K562 (cell line): ENCODE measurements at regions not wholly inside any gene's neighbourhood (a gene's known extent, or its start where the extent isn't known, plus 50 kb on each side); places are given as distances from the start of the nearest gene placed in this dataset.

ENCODE experiments used
- ATAC-seq: fragments of 200-7000 bp; cut with Tn5 transposase; 3 replicates; pipeline ENCODE4 v1.9.1; 2020; ENCODE audit warnings: moderate library complexity
- BruUV-seq: library from RNA; stranded (reverse); fragments of 400-500 nt; replicated peaks from 2 replicates; lab custom pipeline; 2021; lab: Mats Ljungman, UMichigan
- CTCF ChIA-PET: fragments of 300-600 bp; formaldehyde crosslinking; extraction: SDS; loops from one replicate; lab custom pipeline; 2021; ENCODE audit warnings: low intra/inter-chr PET ratio; lab: Yijun Ruan, JAX
- POLR2A ChIA-PET: fragments of 300-600, 350-650 bp; sonication (Branson Sonifier 250); formaldehyde crosslinking; extraction: SDS; loops from one replicate; lab custom pipeline; 2021; ENCODE audit warnings: antibody characterized with exemption, inconsistent platforms; lab: Yijun Ruan, JAX
- DNase-seq, 4 experiments: peaks; one replicate each; pipeline versions ENCODE4 v3.0.0 to v3.0.0-alpha.2; 2011 to 2018; ENCODE audit warnings: low spot score in 3 of 4, mixed read lengths in 3 of 4; ENCODE audit errors: extremely low read depth in 1 of 4
- FAIRE-seq: peaks from 2 replicates; lab custom pipeline; 2011; peaks lifted over from hg19 to GRCh38; lab: Jason Lieb, UNC
- H2AFZ ChIP-seq: 2 replicates; pipeline ENCODE4 v1.6.0; 2011; ENCODE audit warnings: low read depth, low read length, control low read depth, inconsistent platforms
- H3K27ac ChIP-seq: fragments of 200-600 bp; 3 replicates; pipeline ENCODE4 v1.8.0; 2011; ENCODE audit warnings: low read depth, mild to moderate bottlenecking, control low read depth, inconsistent platforms, low read length, moderate library complexity, mixed read lengths; ENCODE audit errors: extremely low read depth
- H3K27me3 ChIP-seq, 2 experiments: fragments of 300-600 bp in 1 of 2; 2 replicates in 1 of 2; 3 replicates in 1 of 2; pipeline versions ENCODE4 v1.6.0 to v1.8.0; 2011; ENCODE audit warnings: inconsistent platforms in 2 of 2, low read length in 2 of 2, mild to moderate bottlenecking in 1 of 2, mixed read lengths in 1 of 2, moderate library complexity in 1 of 2; ENCODE audit not compliant: control insufficient read depth in 2 of 2, insufficient read depth in 2 of 2
- H3K36me3 ChIP-seq: fragments of 300-600 bp; 3 replicates; pipeline ENCODE4 v1.8.0; 2011; ENCODE audit warnings: mild to moderate bottlenecking, low read length, inconsistent platforms; ENCODE audit not compliant: control insufficient read depth, insufficient read depth
- H3K4me1 ChIP-seq, 2 experiments: fragments of 200-600 bp in 1 of 2; replicated peaks in 1 of 2; 2 replicates in 1 of 2; 3 replicates in 1 of 2; pipeline versions ENCODE4 v1.5.1 to v1.8.0; 2011; ENCODE audit warnings: inconsistent platforms in 2 of 2, low read length in 2 of 2, mild to moderate bottlenecking in 1 of 2, mixed read lengths in 1 of 2, moderate library complexity in 1 of 2; ENCODE audit not compliant: control insufficient read depth in 2 of 2, insufficient read depth in 2 of 2
- H3K4me2 ChIP-seq: 2 replicates; pipeline ENCODE4 v1.6.1; 2011; ENCODE audit warnings: low read length, control low read depth, inconsistent platforms, mixed read lengths; ENCODE audit not compliant: insufficient read depth
- H3K4me3 ChIP-seq: fragments of 200-600 bp; sonication (generic), shearing (Covaris generic); 2 replicates; pipeline ENCODE4 v1.5.1; 2016; ENCODE audit warnings: control low read depth, inconsistent platforms
- H3K79me2 ChIP-seq: fragments of 200-600 bp; 3 replicates; pipeline ENCODE4 v1.8.0; 2011; ENCODE audit warnings: low read length, inconsistent platforms; ENCODE audit not compliant: control insufficient read depth, insufficient read depth
- H3K9ac ChIP-seq, 2 experiments: 2 replicates each; pipeline versions ENCODE4 v1.6.0 to v1.6.1; 2011; ENCODE audit warnings: low read depth in 2 of 2, low read length in 2 of 2, control low read depth in 1 of 2, inconsistent platforms in 1 of 2, mild to moderate bottlenecking in 1 of 2, mixed read lengths in 1 of 2; ENCODE audit not compliant: insufficient read depth in 1 of 2
- H3K9me1 ChIP-seq: one replicate; pipeline ENCODE4 v1.6.0; 2011; ENCODE audit warnings: inconsistent platforms, mild to moderate bottlenecking, low read length, moderate library complexity; ENCODE audit not compliant: control insufficient read depth, insufficient read depth
- H3K9me3 ChIP-seq: replicated peaks from 2 replicates; pipeline ENCODE4 v1.5.1; 2011; ENCODE audit warnings: low read depth, low read length, inconsistent platforms; ENCODE audit not compliant: control insufficient read depth, insufficient read depth
- H4K20me1 ChIP-seq: replicated peaks from 2 replicates; pipeline ENCODE4 v1.6.1; 2011; ENCODE audit warnings: low read length, inconsistent platforms, mixed read lengths; ENCODE audit not compliant: control insufficient read depth, insufficient read depth
- CBX5 ChIP-seq: IDR thresholded peaks from 2 replicates; pipeline ENCODE4 v1.6.1; 2014; ENCODE audit warnings: low read depth, borderline replicate concordance
- ELF4 ChIP-seq: fragments of 450-650 bp; formaldehyde crosslinking; IDR thresholded peaks from 2 replicates; pipeline ENCODE4 v1.4.0; 2022; ENCODE audit warnings: missing genetic modification characterization
- FOXO4 ChIP-seq: fragments of 450-650 bp; formaldehyde crosslinking; IDR thresholded peaks from 2 replicates; pipeline ENCODE4 v1.4.0; 2020; ENCODE audit warnings: mild to moderate bottlenecking, moderate library complexity
- RREB1 ChIP-seq: fragments of 250-450 bp; sonication (Bioruptor Pico); IDR thresholded peaks from 2 replicates; pipeline ENCODE4 v1.4.0; 2020
- WGBS: fragments of 100-300 bp; shearing (Covaris generic); methylation state at CpG from one replicate; pipeline ENCODE4 v1.1.6; 2016; ENCODE audit warnings: low coverage, mixed read lengths; ENCODE audit not compliant: insufficient coverage; ENCODE audit errors: missing lambda C conversion rate; 5-methylcytosine and 5-hydroxymethylcytosine counted together
- in situ Hi-C: fragments of 300-500 bp; cut with MboI; formaldehyde crosslinking; loops from 4 replicates; pipeline ENCODE4 v1.15.0; 2018; ENCODE audit warnings: inconsistent platforms, mixed read lengths
- intact Hi-C: fragments of 100-400 bp; cut with micrococcal nuclease; formaldehyde crosslinking; loops from 2 replicates; pipeline ENCODE4 v1.14.2; 2022

GRCh38 chr12:4051596-4051995 is 178.4 kb upstream of the PARP11 start (continued):
- TF ChIP-seq FOXO4 (CRISPR knock-in tag) (no peak), CBX5 (no peak), ELF4 (CRISPR knock-in tag) (no peak)

GRCh38 chr12:4050340-4050739 is 177.1 kb upstream of the PARP11 start:
- ATAC-seq, result no peak
- BruUV-seq, result no TSS peak

More at GRCh38 chr12:4050340-4050739, 177.1 kb upstream of the PARP11 start:
- H3K4me1 ChIP-seq, result no peaks in the 10 kb centered on the region
- peaks cover 4 to 16% of the 10 kb centered on the region in 2 experiments; a peak in 3 of 5 replicates for H3K27me3 ChIP-seq
- 3% methylated on average over 3 of the region's 3 CpGs for WGBS
- H3K79me2 ChIP-seq, result no peaks in the 10 kb centered on the region
- ChIA-PET CTCF (no interaction called here), POLR2A (interaction anchor here (0.5 kb wide), 1 partner anchor 215 kb away, joined by 3 read pairs; no protein-coding TSS in a partner anchor)
- in situ Hi-C loops, result no loop called here
- FAIRE-seq, result no peak
- no peak for TF ChIP-seq RREB1
- H3K27ac ChIP-seq, result no peak overlapping the region
- H3K4me2 ChIP-seq, result no peak overlapping the region
- no peaks in the 10 kb centered on the region for H4K20me1 ChIP-seq
- H3K9ac ChIP-seq, result no peak overlapping the region
- no peaks in the 10 kb centered on the region for H3K36me3 ChIP-seq
- no peak for DNase-seq
- H3K9me1 ChIP-seq, result no peaks in the 10 kb centered on the region
- H3K4me3 ChIP-seq, result no peak overlapping the region
- H2AFZ ChIP-seq, result no peak overlapping the region
- no peaks in the 10 kb centered on the region for H3K9me3 ChIP-seq
- intact Hi-C loops, result no loop called here
